ENCODE measurements at regions not wholly inside any gene's neighbourhood (a gene's known extent, or its start where the extent isn't known, plus 50 kb on each side); places are given as distances from the start of the nearest gene placed in this dataset.

DNA sequence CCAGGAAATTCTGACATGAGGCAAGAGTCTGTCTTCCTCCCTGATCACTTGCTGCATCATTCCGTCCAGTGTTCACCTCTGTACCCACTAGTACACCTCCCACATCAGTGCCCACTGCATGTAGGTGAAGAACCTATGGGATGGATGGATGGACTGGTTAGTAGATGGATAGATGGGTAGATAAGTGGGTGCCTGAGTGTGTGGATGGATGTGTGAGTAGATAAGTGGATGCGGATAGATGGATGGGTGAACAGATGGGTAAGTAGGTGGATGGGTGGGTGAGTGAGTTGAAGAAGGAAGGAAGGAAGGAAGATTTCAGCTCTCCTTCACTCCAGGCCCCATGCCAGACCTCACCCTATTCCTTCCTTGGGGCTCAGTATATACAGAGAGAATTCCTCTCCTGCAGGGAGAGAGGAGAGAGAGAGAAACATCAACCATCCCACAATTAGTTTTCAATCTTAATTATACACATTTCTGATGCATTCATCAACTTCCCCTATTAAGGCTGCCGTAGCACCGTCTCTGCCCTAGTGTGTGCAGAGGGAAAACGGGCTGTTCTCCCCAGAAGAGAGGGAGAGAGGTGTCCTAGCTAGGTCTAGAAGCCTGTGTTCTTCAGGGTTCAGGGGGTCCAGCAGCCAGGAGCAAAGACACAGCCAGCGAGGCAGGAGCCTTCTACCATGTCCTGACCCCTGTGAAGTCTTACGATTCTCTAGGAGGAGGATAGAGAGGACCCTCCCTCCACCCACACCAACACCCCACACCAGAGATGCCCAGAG lies 125.3 kb downstream of the BUD13 start:
- DNase-seq (ENCODE audit: extremely low read depth in 1 of 11, low read depth in 9 of 11, low spot score in 4 of 11), result no peak

DNA sequence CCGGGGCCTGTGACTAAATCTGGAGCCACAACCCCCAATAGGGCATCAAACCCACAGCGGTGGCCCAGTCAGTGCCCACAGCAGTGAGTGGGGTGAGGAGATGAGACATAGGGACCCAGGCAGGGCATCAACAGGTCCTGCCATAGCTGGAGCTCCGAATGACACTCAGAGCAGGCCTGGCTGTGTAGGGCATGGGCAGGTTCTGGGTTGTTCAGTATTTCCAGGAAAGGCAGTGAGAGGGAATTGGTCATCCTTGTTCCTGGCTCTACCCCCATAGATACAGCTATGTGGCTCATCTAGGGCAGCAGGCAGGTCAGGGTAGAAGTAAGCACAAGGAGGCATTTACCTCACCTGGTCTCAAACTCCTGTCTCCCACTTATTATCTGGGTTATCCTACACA lies 126.6 kb downstream of the BUD13 start:
- no peak for DNase-seq (ENCODE audit: extremely low read depth in 1 of 11, low read depth in 9 of 11, low spot score in 4 of 11)

DNA sequence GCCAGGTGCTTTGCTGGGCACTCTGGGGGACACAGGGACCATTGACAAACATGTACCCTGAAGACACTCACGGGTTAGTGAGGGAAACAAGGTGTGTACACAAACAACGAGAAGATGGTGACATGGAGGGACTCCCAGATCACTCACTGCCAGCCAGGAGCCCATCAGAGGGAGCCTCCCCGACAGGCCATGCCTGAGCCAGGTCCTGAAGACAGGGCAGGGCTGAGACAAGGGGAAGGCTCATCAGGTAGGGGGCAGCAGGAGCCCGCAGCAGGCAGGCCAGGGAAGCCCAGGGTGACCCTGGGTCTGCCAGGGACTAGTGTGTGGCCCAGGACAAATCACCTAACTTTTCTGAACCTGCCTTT lies 127.9 kb downstream of the BUD13 start:
- no peak for DNase-seq (ENCODE audit: extremely low read depth in 1 of 11, low read depth in 9 of 11, low spot score in 4 of 11)

DNA sequence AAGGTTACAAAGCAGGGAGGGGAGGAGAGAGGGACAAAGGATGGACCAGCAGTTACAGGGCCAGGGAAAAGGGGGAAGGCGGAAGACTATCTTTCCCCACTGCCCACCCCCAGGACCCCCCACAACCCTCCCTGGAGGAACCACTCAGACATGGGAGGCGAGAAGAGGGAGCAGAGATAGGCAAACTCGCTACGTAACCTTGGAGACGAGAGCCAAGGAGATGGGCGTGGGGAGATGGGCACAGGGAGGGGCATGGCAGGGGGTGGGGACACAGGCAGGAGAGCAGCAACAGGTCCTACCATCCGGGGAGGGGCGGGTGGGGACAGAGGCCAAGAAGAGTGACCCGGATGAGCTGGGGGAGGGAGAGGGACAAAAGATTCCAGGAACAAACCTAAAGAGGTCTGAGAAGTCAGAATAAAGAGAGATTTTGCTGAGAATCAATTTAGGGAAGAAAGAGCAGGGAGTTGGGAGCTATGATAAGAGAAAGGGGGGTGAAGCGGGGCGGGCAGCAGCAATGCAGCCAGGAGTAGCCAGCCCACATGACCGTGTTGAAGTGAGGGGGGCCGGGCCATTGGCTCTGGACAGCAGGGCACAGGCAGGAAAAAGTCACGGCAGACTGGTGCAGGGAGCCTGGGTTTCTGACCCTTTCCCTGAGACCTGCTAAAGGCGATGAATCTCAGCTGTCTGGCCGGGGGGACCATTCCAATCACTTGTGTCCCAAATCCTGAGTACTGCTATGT lies 128.4 kb downstream of the BUD13 start:
- peak in 3 of 11 donors; percentile 3 to 16 (median 7) for DNase-seq (ENCODE audit: extremely low read depth in 1 of 11, low read depth in 9 of 11, low spot score in 4 of 11)

DNA sequence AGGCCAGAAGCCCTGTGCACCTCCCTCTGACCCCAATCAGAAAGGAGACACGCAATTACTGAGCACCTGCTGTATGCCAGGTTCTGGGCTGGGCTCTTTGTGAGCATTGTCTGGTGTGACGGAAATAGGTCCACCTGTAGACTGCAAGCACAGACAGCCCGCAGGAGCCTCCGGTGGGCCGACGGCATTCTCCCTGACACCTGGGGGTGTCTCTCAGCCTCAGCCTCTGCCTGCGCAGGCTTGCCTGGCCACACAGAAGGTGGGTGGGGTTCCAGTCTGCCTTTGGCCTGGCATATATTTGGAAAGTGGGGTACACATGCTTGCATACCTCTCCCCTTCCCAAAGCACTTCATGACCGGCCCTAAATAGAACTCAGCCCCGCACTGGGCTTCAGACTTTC lies 129.3 kb downstream of the BUD13 start:
- no peak for DNase-seq (ENCODE audit: extremely low read depth in 1 of 11, low read depth in 9 of 11, low spot score in 4 of 11)

DNA sequence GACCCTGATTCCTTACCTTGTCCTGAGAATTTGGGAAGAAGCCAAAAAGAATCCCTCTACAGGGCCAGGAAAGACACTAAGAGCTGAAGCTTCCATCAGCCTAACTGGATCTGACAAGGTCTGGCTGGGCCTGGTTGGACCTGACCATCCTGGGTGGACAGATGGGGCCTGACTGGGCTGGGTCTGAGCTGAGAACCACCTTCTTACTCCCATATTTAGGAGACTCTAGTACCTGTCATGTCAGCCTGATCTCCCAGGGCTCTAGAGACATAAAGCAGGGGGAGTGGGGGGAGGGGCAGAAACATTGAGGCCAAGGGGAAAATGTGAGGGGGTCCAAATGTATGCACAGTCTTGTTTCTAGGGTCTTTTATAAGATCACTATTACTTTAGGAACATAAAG lies 129.9 kb downstream of the BUD13 start:
- no peak for DNase-seq (ENCODE audit: extremely low read depth in 1 of 11, low read depth in 9 of 11, low spot score in 4 of 11)

DNA sequence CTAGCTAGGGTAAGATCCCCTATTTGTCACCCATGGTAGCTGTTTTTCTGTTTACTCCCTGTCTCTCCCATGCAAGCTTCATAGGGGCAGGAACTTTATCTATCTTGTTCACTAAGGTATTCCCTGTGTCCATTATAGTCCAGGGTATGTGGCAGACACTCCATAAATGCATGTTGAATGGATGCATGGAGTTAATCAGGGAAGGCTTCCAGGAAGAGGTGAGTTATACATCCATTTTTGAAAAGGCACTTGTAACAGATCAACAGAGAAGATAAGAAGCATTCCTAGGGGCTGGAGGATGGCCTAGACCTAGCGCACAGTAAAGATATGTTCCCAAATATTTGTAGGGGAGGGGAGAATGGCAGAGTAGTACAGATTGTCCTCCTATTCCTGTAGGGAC lies 130.3 kb downstream of the BUD13 start:
- DNase-seq (ENCODE audit: extremely low read depth in 1 of 11, low read depth in 9 of 11, low spot score in 4 of 11), result no peak

DNA sequence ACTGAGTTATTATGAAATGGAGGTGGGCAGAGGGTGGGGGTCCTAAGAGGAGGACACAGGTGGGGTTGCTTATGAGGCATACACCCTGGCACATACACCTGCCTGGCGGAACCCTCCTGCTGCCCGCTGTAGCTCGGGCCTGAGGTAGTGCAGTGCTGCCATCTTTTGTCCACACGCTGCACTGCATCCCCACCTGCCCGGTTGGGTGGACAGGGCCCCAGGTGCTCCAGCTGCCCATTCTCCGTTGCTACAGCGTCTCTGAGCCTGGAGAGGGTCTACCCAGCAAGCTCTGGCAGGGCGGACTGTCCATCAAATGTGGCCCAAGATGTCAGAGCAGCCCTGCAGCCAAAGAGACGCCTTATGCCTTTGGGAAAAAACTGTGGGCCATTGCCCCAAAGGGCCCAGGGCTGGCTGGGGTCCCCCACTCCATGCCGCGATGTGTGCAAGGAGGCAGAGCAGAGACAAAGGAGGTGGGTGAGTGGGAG lies 131.2 kb downstream of the BUD13 start:
- DNase-seq (ENCODE audit: extremely low read depth in 1 of 11, low read depth in 9 of 11, low spot score in 4 of 11), result peak in 8 of 11 donors; percentile 17 to 49 (median 36)

DNA sequence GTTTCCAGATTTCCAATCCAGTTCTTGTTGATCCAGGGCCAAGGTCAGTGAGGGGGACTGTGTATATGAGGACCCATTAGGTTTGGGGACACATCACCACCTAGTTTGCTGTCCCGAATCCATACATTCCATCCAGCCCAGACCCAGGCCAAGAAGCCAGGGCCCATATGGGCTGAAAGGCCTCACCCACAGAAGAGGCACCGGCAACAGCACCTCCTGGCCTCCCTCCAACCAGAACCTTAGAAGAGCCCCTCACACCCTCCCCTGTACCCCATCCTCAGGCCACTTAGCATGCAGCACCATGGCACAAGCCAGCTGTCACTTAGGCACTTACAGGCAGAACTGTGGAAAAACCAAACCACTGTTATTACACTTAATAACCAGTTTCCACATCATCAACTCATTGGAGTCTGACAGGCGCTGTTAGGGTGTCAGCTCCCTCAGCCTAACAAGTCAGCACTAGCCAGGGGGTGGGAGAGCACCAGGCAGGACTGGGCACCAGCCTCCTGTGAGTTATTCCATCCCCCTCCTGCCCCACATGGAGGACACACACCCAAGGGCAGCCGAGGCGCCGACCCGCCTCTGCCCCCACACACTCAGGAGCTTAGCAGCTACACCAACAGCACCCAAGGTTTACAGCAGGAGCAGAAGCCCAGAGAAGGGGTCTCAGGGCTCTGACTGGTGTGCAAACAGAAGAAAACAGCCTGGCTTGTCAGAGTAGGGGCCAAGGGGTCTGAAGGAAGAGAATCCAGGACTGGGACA lies 132.0 kb downstream of the BUD13 start:
- no peak for DNase-seq (ENCODE audit: extremely low read depth in 1 of 11, low read depth in 9 of 11, low spot score in 4 of 11)

DNA sequence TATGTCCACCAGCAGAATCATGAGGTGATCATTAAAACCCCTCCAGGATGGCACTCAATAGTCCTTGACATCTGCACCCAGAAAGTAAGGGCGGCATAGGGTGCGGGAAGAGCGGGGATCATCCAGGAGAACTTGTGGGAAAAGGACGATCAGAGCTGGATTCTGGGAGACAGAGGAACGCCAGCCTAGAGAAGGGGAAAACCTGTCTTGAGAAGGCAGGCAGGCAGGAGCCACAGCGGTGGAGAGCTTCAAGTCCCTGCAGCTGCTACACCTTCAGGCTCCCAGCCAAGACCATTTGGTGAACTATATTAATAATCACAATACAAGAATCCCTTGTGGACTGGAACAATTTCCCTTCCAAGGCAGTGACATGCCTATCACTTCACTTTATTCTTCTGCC lies 134.3 kb downstream of the BUD13 start:
- DNase-seq (ENCODE audit: extremely low read depth in 1 of 11, low read depth in 9 of 11, low spot score in 4 of 11), result no peak

DNA sequence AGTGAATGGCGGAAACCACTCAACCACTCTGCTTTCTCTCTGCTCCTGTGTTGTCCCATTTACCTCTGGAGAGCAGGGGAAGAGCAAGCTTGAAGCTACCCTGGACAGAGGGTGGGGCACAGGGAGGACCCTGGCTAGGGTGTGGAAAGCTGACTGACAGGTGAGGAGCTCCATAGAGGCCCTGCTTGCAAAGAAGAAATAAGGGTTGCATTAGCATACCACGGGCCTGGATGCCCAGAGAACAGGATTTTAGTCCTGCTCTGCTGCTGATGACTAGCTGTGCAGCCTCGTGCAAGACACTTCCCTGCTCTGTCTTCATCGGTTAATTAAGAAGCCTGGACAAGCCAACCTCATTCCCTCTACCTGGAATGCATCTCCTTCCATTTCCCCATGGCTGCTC lies 135.0 kb downstream of the BUD13 start:
- no peak for DNase-seq (ENCODE audit: extremely low read depth in 1 of 11, low read depth in 9 of 11, low spot score in 4 of 11)

DNA sequence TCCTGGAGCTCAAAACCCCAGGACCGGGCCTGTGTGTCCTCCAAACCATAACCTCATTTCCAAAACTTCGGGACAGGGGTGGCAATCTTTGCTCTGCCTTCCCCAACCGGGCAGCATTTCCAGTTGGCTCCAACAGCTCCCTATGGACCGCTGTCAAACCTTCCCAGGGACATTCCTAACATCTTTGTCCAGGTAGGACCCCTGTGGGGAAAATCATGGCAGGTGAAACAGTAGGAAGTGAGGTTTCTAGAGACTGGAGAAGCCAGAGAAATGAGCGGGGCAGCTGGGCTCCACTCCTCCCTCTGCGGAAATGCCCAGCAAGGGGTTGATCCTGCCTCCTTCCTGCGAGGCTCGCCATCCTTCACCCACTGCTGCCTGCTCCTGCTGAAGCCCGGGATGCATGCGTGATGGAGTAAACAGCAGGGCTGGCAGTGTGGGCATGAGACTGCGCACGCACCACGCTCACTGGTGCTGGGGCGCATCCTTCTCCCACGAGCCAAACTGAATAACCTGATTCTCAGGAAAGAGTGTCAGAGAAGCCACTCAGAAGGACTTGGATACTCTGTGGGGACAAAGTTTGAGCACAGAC lies 136.4 kb downstream of the BUD13 start:
- no peak for DNase-seq (ENCODE audit: extremely low read depth in 1 of 11, low read depth in 9 of 11, low spot score in 4 of 11)

DNA sequence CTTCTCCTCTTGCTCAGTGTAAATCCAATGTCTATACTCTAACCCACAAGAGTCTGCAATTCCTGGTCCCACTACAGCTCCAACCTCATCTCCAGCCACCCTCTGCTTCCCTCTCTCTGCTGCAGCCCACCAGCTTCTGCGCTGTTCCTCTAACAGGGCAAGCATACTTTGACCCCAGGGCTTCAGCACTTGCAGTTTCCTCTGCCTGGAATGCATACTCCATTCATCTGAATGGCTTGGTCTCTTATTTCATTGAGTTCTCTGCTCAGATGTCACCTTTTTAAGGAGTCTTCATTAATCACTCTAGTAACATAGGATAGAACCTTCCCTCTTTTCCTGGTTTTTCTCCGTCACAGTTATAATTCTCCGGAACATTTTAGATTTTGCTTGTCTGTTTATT lies 141.6 kb downstream of the BUD13 start:
- DNase-seq (ENCODE audit: extremely low read depth in 1 of 11, low read depth in 9 of 11, low spot score in 4 of 11), result peak in 2 of 11 donors; percentile 17 to 30

DNA sequence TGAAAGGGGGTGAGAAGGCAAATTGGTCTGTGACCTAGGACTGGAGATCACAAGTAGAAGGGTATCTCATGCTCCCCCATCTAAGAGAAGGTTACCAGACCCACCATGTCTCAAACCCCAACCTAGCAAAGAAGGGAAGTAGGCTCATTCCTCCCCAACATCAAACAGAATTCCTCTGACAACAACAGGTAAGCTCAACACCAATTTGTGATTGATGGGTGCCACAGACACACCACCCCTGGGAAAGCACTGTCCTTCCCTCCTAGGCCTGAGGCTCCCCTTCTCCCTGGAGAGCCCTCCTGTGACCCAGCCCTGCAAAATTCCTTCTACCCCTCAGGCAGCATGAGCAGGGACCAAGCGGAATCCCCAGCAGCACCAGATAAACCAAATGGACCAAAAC lies 154.3 kb downstream of the BUD13 start:
- DNase-seq (ENCODE audit: extremely low read depth in 1 of 11, low read depth in 9 of 11, low spot score in 4 of 11), result no peak

DNA sequence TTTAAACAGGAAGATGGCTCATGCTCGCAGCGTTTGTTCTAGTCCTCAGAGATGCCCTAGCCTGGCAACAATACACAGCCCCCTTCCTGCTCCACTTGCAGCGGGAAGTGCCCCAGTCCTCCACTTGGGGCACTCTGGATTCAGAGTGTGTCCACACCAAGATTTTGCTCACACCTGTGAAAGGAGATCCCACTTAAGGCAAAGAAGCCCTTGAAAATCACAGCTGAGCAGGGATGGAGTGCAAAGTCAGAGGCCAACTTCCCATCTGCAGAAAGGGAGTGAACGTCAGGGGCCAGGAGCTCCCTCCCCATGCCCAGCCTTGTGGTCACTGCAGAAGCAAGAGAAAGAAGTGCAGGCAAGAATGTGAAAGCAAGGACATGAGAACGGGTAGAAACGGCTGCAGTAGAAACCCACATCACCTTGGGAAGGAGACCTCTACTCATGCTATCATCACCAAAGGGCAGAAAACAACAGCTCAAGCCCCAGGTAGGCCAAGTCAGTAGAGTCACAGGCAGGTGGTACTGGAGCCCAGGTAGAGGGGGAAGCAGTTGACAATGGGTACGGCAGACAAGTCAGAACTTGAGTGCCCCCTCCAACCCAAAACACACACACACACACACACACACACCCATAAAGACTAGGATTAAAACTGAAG lies 157.4 kb downstream of the BUD13 start:
- no peak for DNase-seq (ENCODE audit: extremely low read depth in 1 of 11, low read depth in 9 of 11, low spot score in 4 of 11)

DNA sequence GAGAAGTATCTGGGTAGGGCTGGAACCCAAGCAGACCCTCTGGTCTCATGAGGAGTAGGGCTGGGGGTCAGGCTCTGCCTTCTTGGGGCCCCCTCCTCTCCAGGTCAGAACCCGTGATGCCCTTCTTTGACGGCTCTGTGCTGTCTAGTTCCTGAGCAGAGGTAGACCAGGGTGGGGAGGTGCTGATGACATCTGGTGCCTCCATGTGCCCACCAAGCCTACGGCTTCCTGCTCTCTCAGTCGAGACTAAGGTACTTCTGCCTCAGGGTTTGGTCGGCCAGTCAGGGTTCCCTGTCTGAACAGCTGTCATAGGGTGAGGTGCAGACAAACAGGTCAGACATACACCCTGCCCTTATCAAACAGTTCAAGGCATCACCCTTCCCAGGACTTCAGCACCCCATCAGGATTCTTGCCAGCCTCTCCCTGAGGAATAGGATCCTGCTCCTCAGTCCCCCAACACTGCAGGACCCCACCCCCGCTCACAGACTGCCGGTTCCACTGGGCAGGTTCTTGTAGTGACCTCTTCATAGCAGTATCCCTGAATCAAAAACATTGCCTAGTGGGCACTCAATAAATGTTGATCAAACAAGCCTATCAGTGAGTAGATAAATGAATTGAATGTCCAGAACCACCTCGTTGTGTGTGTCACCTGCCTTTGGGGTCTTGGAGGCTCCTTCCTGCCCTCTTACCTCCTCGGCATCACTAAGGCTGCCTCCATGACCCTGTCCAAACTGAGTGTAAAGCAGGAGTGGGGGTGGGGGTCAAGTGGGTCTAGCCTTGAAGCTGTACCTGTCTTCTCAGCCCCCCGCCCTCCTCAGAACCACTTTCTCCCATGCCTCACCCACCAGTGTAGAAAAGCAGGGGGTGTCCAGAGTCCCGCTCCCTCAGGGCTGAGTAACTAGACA lies 158.2 kb downstream of the BUD13 start:
- DNase-seq (ENCODE audit: extremely low read depth in 1 of 11, low read depth in 9 of 11, low spot score in 4 of 11), result no peak

DNA sequence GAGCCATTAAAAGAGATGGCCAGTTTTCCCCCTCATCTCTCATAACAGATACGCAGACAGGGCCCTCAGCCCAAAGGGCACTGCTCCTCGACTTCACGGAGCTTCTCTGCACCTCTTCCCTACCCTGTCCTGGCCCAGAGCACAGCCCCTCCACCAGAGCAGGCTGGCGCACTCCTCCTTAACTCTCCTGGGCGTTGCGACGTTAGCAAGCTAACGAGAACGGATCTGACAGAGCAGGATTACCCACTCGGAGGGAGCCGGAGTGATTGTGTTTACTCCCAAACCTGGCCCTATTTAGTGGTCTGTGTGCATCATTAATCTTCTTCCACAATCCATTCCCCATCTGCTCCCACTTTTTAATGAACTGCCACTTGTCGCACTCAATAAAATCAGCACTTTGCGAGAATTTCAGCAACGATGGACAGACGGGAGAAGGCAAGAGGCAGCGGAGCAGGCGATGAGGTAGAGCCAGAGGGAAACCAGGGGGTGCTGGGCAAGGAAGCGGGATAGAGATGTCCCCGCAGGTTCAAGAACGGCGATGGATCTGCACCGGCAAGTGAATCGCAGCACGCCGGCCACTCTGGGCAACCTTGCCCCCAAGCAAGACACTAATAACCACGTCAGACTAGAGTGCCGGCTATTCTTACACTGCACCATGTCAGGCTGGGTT lies 159.4 kb downstream of the BUD13 start:
- DNase-seq (ENCODE audit: extremely low read depth in 1 of 11, low read depth in 9 of 11, low spot score in 4 of 11), result no peak

Data from renal cortex interstitium (tissue), 11 donors.